ENCODE measurements at regions not wholly inside any gene's neighbourhood (a gene's known extent, or its start where the extent isn't known, plus 50 kb on each side); places are given as distances from the start of the nearest gene placed in this dataset.

GRCh38 chr2:12221584-12221983 is 475.2 kb downstream of the LPIN1 start:
- no peak for TF ChIP-seq CTCF (IDR thresholded peaks at IDR 0.05; ENCODE audit: low read depth, low read length)
- no peak for TF ChIP-seq EZH2phosphoT487 (IDR thresholded peaks at IDR 0.05; ENCODE audit: low read depth)
